Keratinocyte (primary cell): ENCODE measurements at regions not wholly inside any gene's neighbourhood (a gene's known extent, or its start where the extent isn't known, plus 50 kb on each side); places are given as distances from the start of the nearest gene placed in this dataset.

Source experiments
- CTCF ChIP-seq, 3 experiments: IDR thresholded peaks in 1 of 3; conservative IDR thresholded peaks in 1 of 3; optimal IDR thresholded peaks in 1 of 3; 2 replicates in 2 of 3; 3 replicates in 1 of 3; pipeline versions ENCODE3 to v1.5.1; 2011; ENCODE audit warnings: low read length in 3 of 3, mild to moderate bottlenecking in 3 of 3, moderate library complexity in 2 of 3, control low read depth in 1 of 3, inconsistent platforms in 1 of 3; ENCODE audit not compliant: insufficient read depth in 2 of 3; ENCODE audit errors: extremely low read depth in 1 of 3
- EZH2 ChIP-seq: IDR thresholded peaks from one replicate; pipeline ENCODE4 v1.6.1; 2012; ENCODE audit warnings: inconsistent platforms, mild to moderate bottlenecking, low read length, moderate library complexity

GRCh38 chr1:73333847-73334503 lies 864.0 kb downstream of the LRRIQ3 start:
- TF ChIP-seq CTCF (optimal IDR thresholded peaks at IDR 0.05 in 1 of 3, IDR thresholded peaks at IDR 0.05 in 1 of 3, conservative IDR thresholded peaks at IDR 0.05 in 1 of 3; ENCODE audit: extremely low read depth in 1 of 3, insufficient read depth in 2 of 3, low read length in 3 of 3) = no peak
- TF ChIP-seq EZH2 = no peak
